ENCODE measurements at regions not wholly inside any gene's neighbourhood (a gene's known extent, or its start where the extent isn't known, plus 50 kb on each side); places are given as distances from the start of the nearest gene placed in this dataset.
A peak's percentile ranks its signal among the peaks of the same experiment; 100 is the strongest.

DNA sequence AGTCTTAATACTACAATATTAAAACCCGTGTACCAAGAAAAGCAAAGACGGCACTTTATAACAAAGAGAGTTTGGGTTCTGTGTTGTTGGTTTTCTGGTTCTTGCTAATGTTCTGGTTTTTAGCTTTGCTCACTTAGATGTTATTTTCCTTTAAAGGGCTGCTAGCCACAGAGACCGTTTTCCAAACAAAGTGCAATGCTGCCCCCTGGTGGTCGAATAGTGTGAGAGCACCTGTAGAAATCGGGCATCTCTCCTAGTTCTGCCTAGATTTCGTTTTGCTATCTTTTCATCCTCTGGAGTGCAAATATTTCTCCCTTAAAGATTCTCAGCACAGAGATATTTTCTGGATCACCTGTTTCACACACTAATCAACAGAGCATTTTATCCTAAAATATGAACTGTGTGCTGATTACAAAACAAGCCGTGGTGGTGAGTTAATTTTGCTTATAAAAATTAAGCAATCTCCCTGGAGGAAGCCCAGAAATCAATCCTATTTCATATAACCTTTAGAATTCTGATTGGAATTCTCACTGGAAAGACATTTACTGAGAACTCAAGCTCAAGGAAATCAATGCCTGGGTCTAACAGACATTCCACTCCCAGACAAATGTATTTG, 334.5 kb upstream of the NOCT start:
- TF ChIP-seq MYC (IDR thresholded peaks at IDR 0.05; ENCODE audit: low read depth, low read length) (no peak), JUN (IDR thresholded peaks at IDR 0.05; ENCODE audit: borderline replicate concordance, insufficient read depth, insufficient read length, low read depth) (no peak), POLR2AphosphoS5 (IDR thresholded peaks at IDR 0.05; ENCODE audit: insufficient read depth, low read depth, low read length) (no peak), EZH2 (IDR thresholded peaks at IDR 0.05; ENCODE audit: borderline replicate concordance, low read depth, low read length, severe bottlenecking) (no peak), GATA2 (IDR thresholded peaks at IDR 0.05; ENCODE audit: insufficient read depth, insufficient read length, low read depth, low read length) (no peak), POLR2A (IDR thresholded peaks at IDR 0.05; ENCODE audit: low read depth, low read length) (no peak)
- TF ChIP-seq, protein P1, sequence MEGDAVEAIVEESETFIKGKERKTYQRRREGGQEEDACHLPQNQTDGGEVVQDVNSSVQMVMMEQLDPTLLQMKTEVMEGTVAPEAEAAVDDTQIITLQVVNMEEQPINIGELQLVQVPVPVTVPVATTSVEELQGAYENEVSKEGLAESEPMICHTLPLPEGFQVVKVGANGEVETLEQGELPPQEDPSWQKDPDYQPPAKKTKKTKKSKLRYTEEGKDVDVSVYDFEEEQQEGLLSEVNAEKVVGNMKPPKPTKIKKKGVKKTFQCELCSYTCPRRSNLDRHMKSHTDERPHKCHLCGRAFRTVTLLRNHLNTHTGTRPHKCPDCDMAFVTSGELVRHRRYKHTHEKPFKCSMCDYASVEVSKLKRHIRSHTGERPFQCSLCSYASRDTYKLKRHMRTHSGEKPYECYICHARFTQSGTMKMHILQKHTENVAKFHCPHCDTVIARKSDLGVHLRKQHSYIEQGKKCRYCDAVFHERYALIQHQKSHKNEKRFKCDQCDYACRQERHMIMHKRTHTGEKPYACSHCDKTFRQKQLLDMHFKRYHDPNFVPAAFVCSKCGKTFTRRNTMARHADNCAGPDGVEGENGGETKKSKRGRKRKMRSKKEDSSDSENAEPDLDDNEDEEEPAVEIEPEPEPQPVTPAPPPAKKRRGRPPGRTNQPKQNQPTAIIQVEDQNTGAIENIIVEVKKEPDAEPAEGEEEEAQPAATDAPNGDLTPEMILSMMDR (IDR thresholded peaks at IDR 0.05; ENCODE audit: extremely low read depth in 1 of 2, insufficient read depth in 1 of 2, low read depth in 1 of 2, low read length in 2 of 2) = peak; percentile 72 to 76
- TF ChIP-seq, protein P2, sequence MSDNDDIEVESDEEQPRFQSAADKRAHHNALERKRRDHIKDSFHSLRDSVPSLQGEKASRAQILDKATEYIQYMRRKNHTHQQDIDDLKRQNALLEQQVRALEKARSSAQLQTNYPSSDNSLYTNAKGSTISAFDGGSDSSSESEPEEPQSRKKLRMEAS (IDR thresholded peaks at IDR 0.05; ENCODE audit: insufficient read depth, insufficient read length) = no peak
